Head of caudate nucleus (tissue), 42 donors: ENCODE measurements at regions not wholly inside any gene's neighbourhood (a gene's known extent, or its start where the extent isn't known, plus 50 kb on each side); places are given as distances from the start of the nearest gene placed in this dataset.
"Not testable (repeated sequence)": the region's sequence is repeated elsewhere in the genome, so short reads cannot be mapped to it uniquely, and the experiment has no call there.

ENCODE experiments used
- DNase-seq, 42 donors: peaks; one replicate each; pipeline versions ENCODE4 v3.0.0 to v3.0.0-alpha.2; 2020 to 2021; ENCODE audit warnings: mixed read lengths in 7 of 42
- intact Hi-C: fragments of 100-400 bp; cut with DNase I; formaldehyde crosslinking; loops from one replicate; pipeline ENCODE4 v1.15.0; 2022

DNA sequence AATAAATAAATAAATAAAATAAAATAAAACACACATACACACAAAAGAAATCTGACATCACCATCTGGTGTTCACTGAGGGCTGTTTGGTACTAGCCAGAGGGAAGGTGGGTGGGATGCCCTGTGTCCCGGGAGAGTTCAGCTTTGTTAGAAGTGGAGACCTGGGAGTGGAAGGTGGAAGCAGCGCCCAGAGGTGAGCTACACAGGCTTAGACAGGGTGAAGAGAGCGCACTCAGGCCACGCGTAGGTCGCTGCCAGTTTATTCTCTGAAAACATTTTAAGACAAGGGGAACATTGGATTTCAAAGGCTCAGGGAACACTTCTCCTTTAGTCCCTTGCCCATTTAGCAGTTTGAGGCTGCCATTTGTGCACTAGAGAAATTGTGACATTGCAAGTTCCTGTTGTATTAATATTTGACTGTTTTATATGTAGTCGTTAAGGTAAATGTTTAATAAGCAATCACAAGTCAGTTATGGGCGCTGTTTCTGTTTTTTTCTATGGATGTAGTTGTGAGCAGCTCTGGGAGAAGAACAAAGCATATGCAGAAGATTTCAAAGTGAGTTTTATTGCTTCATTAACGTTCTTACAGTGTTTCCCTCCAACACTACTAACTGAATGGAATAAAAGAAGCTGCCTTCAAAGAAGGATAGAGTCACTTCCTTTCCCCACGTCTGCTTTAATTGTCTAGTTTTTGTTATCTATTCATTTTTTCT lies 405.5 kb upstream of the NR3C2 start:
- intact Hi-C loops: no loop called here
- DNase-seq: no peak

DNA sequence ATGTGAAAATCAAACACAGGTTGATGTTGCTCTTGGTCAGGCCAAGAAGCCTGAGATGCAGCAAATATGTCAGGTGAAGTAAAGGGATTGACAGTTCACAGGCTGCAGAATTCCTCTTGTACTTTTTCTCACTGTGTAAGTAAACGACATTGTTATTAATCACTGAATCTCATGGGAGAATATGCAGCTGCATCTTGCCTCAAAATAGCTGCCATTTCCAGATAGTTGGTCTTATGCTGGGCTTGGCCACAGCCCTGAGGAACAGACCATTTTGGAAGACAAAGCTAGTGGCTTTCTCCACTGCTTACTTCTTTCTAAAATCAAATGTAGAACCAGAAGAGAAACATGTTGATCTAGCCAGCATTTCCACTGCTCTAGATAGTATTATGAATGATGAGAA lies 403.4 kb upstream of the NR3C2 start:
- no peak for DNase-seq
- intact Hi-C loops: no loop called here

GRCh38 chr4:148843625-148844024 lies 401.4 kb upstream of the NR3C2 start:
- no peak for DNase-seq
- intact Hi-C loops: no loop called here

GRCh38 chr4:148842843-148843242 lies 400.6 kb upstream of the NR3C2 start:
- DNase-seq: no peak
- intact Hi-C loops: no loop called here

- DNase-seq, intact Hi-C loops: not testable (repeated sequence)
These were observed 395.4 kb upstream of the NR3C2 start for GRCh38 chr4:148837571-148837970.

- intact Hi-C loops: no loop called here
- peak in 1 of 42 donors; percentile 3 for DNase-seq
These were observed 392.8 kb upstream of the NR3C2 start for GRCh38 chr4:148834804-148835631.

DNA sequence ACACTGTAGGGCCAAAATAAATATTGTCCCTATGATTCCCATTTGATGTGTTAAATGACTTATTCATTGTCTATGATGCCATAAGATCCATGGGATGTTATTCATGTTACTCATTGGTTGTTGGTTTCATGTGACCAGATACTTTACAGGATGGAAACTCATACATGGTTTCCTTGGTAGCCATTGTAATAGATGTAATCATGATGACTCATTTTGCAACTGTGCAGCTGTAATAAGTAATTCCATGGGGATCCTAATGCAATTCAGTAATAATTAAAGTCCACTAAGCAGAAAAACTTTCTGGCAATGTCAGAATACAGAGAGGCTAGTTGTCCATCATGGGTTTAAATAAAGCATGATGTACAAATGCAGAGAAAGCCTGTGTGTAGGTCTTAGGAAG lies 389.7 kb upstream of the NR3C2 start:
- DNase-seq: no peak
- intact Hi-C loops: no loop called here

DNA sequence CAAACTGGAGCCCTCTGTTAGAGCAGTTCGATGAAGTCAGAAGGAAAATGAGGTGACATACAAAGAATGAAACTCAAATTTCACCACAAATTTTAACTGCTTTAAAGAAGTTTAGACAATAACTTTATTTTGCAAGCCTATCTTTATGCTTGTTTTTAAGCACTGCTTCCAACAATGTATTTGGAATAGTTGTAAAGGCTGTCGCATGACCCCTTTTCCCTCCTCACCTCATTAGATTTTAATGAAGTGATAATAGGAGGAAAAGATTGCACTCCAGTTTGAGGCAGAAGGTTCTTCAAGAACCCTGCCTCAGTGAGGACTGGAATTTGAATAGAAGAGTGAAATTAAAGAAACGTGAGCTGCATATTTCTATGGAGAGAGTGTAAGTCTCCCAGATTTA lies 386.1 kb upstream of the NR3C2 start:
- intact Hi-C loops: no loop called here
- DNase-seq: no peak

GRCh38 chr4:148827781-148828180 lies 385.6 kb upstream of the NR3C2 start:
- DNase-seq: no peak
- intact Hi-C loops: no loop called here

- DNase-seq: no peak
- intact Hi-C loops: no loop called here
These were observed 381.2 kb upstream of the NR3C2 start for GRCh38 chr4:148823419-148823769.

DNA sequence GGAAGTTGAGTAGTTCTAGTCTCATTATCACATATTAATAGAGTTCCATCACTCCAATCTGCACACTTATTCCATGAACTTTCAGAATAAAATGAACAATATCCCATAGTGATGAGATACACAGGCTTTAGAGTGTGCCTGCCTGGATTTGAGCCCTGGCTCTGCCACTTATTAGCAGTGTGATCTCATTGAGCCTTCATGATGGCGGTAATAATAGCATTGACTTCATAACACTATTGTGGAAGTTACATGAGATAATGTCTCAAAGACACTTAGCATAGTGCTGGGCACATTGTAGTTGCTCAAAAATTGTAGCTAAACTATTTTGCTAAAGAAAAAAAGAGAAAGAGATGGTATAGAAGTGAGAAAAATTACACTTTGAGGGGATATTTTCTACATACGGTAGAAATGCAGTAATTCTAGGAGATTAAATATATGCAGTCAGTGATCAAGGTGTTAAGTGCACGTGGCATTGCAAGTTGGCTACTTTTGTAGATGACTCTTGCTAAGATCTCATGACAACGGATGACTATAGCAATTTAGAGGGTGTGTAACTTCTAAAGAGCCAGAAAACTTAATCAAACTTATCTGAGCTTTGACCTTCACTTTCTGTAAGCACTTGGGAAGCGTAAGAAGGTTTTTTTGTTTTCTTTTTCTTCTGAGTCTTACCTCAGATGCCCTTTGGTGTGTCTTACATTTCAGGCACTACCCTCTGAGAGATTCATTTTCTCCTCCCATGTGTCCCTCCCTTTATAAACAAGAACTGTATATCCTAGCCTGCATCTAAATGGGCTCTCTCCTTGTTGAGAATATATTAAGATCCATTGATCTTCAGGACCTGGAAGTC lies 380.6 kb upstream of the NR3C2 start:
- no peak for DNase-seq
- intact Hi-C loops: no loop called here

- intact Hi-C loops: no loop called here
- DNase-seq: no peak
These were observed 371.8 kb upstream of the NR3C2 start for GRCh38 chr4:148814030-148814429.

- intact Hi-C loops: no loop called here
- no peak for DNase-seq
These were observed 371.1 kb upstream of the NR3C2 start for GRCh38 chr4:148813289-148813688.

GRCh38 chr4:148812101-148812500 lies 369.9 kb upstream of the NR3C2 start:
- intact Hi-C loops: no loop called here

GRCh38 chr4:148810461-148810860 lies 368.2 kb upstream of the NR3C2 start:
- DNase-seq: no peak
- intact Hi-C loops: no loop called here

More at GRCh38 chr4:148812101-148812500, 369.9 kb upstream of the NR3C2 start:
- no peak for DNase-seq

DNA sequence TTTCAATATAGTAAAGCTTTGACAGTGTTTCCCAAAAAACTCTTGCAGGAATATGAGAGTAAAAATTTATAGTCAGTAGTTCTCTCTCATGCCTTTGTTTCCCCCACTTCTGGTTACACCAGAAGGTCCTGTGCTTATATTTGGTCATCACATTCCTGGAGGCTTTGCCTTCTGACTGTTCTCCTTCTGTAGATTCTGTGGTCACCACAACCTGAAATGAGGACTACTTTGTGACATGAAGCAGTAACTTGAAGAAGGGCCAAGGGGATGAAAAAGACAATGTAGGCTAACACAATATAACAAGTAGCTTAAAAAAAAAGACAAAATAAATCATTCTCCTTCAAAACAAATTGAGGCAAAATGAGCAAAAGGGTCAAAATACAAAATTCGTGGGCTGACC lies 366.2 kb upstream of the NR3C2 start:
- intact Hi-C loops: no loop called here
- DNase-seq: no peak

DNA sequence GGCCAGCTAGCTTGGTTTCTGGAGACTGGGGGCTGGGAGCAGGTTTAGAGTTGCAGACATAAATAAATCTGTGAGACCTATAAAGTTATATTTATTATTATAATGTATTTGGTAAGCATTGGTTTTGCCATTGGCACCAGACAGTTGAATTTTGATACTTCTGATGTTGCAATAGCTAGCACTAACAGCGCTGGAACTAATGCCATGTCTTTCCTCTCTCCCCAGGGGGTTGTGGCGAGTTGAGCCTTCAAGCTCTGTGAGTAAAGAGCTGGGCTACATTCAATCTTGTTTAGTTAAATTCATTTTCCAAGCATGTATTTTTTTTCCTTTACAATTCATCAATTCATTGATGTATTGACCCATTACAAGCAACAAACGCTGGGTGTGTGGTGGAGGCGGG lies 358.7 kb upstream of the NR3C2 start:
- intact Hi-C loops: no loop called here
- no peak for DNase-seq

DNA sequence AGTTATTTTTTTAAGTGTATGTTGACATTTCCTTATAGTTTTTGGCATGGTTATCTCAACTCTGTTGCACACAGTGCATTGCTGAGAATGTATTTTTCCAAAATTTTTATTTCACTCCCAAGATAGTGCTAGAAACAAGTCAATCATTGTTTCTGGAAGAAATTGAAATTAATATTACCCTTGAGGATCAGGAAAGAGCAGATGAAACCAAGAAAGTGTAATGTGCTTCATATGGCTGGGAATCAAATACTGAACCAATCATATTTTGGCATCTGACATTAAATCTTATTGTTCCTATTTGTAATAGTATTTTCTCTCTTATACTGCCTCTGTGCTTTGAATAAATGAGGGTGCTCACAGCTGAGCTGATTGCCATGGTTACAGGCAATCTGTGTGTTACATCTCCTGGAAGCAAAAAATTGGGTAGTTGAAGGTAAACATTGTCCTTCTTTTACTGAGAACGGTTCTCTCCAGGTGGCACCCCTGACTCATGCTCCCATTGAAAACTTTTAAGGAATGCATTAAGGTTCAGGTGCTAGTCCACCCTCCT lies 358.2 kb upstream of the NR3C2 start:
- no peak for DNase-seq
- intact Hi-C loops: no loop called here

DNA sequence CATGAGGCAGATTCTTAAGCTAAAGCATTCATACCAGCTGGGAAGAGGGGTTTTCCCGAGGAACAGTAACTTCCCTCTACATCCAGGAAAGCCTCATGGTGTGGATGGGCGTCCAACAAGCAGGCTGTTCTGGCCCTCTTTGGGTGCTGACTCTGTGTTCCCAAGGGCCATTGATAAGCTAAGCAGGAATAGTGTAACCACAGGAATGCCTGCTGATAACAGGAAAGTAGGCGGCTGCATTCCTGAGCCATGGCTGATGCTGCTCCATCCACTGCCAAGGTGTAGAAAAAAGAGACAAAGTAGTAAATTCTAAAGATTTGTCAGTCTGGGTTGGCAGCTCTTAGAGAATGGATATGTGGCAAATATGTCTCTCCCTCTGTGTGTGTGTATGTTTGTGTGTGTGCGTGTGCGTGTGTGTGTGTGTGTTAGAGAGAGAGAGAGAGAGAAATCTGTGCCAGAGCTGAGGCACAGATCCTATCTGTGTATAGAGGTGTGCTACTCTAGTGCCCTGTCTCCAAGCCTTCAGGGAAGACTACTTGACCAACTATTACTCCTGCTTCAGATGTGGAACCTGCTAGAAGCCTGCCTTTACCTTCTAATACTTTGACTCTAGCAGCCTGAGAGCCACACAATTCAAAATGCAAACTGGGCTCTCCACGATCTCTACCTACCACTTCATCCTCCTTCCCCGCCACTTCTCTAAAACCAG lies 353.1 kb upstream of the NR3C2 start:
- DNase-seq: no peak
- intact Hi-C loops: no loop called here
